NB4 (cell line): ENCODE measurements at regions not wholly inside any gene's neighbourhood (a gene's known extent, or its start where the extent isn't known, plus 50 kb on each side); places are given as distances from the start of the nearest gene placed in this dataset.

Source experiments
- MAX ChIP-seq: IDR thresholded peaks from 2 replicates; pipeline ENCODE4 v1.6.1; 2011; ENCODE audit warnings: low read depth, low read length
- TF ChIP-seq, protein P1 (sequence below): IDR thresholded peaks from one replicate; pipeline ENCODE4 v1.5.1; 2012; ENCODE audit warnings: low read depth, low read length

GRCh38 chr20:41770427-41770826 is 152.2 kb upstream of the CHD6 start:
- TF ChIP-seq, protein P1, sequence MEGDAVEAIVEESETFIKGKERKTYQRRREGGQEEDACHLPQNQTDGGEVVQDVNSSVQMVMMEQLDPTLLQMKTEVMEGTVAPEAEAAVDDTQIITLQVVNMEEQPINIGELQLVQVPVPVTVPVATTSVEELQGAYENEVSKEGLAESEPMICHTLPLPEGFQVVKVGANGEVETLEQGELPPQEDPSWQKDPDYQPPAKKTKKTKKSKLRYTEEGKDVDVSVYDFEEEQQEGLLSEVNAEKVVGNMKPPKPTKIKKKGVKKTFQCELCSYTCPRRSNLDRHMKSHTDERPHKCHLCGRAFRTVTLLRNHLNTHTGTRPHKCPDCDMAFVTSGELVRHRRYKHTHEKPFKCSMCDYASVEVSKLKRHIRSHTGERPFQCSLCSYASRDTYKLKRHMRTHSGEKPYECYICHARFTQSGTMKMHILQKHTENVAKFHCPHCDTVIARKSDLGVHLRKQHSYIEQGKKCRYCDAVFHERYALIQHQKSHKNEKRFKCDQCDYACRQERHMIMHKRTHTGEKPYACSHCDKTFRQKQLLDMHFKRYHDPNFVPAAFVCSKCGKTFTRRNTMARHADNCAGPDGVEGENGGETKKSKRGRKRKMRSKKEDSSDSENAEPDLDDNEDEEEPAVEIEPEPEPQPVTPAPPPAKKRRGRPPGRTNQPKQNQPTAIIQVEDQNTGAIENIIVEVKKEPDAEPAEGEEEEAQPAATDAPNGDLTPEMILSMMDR = no peak
- no peak for TF ChIP-seq MAX
